SK-N-SH treated with all-trans-retinoic acid at 6 μM for 48 hours (cell line): ENCODE measurements at regions not wholly inside any gene's neighbourhood (a gene's known extent, or its start where the extent isn't known, plus 50 kb on each side); places are given as distances from the start of the nearest gene placed in this dataset.

Experiments
- ATAC-seq: fragments of 200-7000 bp; cut with Tn5 transposase; 3 replicates; pipeline ENCODE4 v1.9.1; 2020; ENCODE audit warnings: mild to moderate bottlenecking, moderate library complexity
- ARNTL ChIP-seq: fragments of 450-650 bp; formaldehyde crosslinking; IDR thresholded peaks from 2 replicates; pipeline ENCODE4 v1.5.0; 2020; ENCODE audit warnings: low read depth, mild to moderate bottlenecking, moderate library complexity, borderline replicate concordance
- BACH2 ChIP-seq: fragments of 250-450 bp; sonication (Bioruptor Pico); IDR thresholded peaks from 2 replicates; pipeline ENCODE4 v1.9.0; 2021; ENCODE audit warnings: mild to moderate bottlenecking, borderline replicate concordance
- CSDC2 ChIP-seq: fragments of 250-450 bp; sonication (Bioruptor Pico); IDR thresholded peaks from 2 replicates; pipeline ENCODE4 v1.5.0; 2020; ENCODE audit warnings: mild to moderate bottlenecking, moderate library complexity
- CSRNP3 ChIP-seq: fragments of 250-450 bp; sonication (Bioruptor Pico); IDR thresholded peaks from 2 replicates; pipeline ENCODE4 v1.5.1; 2021; ENCODE audit warnings: mild to moderate bottlenecking, moderate library complexity
- ESRRG ChIP-seq: fragments of 250-450 bp; sonication (Bioruptor Pico); IDR thresholded peaks from 2 replicates; pipeline ENCODE4 v1.6.1; 2021; ENCODE audit warnings: mild to moderate bottlenecking
- GLIS3 ChIP-seq: fragments of 250-450 bp; sonication (Bioruptor Pico); IDR thresholded peaks from 2 replicates; pipeline ENCODE4 v1.5.0; 2020; ENCODE audit warnings: mild to moderate bottlenecking, moderate library complexity
- ISL1 ChIP-seq: fragments of 250-450 bp; sonication (Bioruptor Pico); IDR thresholded peaks from 2 replicates; pipeline ENCODE4 v2.1.2; 2022; ENCODE audit warnings: mild to moderate bottlenecking, moderate library complexity
- OSR1 ChIP-seq: fragments of 250-450 bp; sonication (Bioruptor Pico); IDR thresholded peaks from 2 replicates; pipeline ENCODE4 v1.8.0; 2022; ENCODE audit warnings: moderate library complexity, mild to moderate bottlenecking, inconsistent platforms
- PATZ1 ChIP-seq: fragments of 250-450 bp; sonication (Bioruptor Pico); IDR thresholded peaks from 2 replicates; pipeline ENCODE4 v1.8.0; 2020; ENCODE audit warnings: mild to moderate bottlenecking, moderate library complexity, borderline replicate concordance
- POU6F1 ChIP-seq: fragments of 250-450 bp; sonication (Bioruptor Pico); IDR thresholded peaks from 2 replicates; pipeline ENCODE4 v1.8.0; 2021; ENCODE audit warnings: low read depth, mild to moderate bottlenecking, moderate library complexity, borderline replicate concordance
- PPARA ChIP-seq: fragments of 250-450 bp; sonication (Bioruptor Pico); IDR thresholded peaks from 2 replicates; pipeline ENCODE4 v1.5.0; 2020; ENCODE audit warnings: mild to moderate bottlenecking, borderline replicate concordance
- RARB ChIP-seq: fragments of 250-450 bp; sonication (Bioruptor Pico); IDR thresholded peaks from 2 replicates; pipeline ENCODE4 v1.8.0; 2021; ENCODE audit warnings: mild to moderate bottlenecking, moderate library complexity
- SNAI2 ChIP-seq: fragments of 250-450 bp; sonication (Bioruptor Pico); IDR thresholded peaks from 2 replicates; pipeline ENCODE4 v1.5.0; 2020; ENCODE audit warnings: mild to moderate bottlenecking, moderate library complexity
- TCF4 ChIP-seq: fragments of 250-450 bp; sonication (Bioruptor Pico); IDR thresholded peaks from 2 replicates; pipeline ENCODE4 v1.8.0; 2021; ENCODE audit warnings: mild to moderate bottlenecking, moderate library complexity, borderline replicate concordance
- TOX ChIP-seq: fragments of 250-450 bp; sonication (Bioruptor Pico); IDR thresholded peaks from 2 replicates; pipeline ENCODE4 v1.8.0; 2021; ENCODE audit warnings: mild to moderate bottlenecking, moderate library complexity, borderline replicate concordance
- TSHZ2 ChIP-seq: fragments of 250-450 bp; sonication (Bioruptor Pico); IDR thresholded peaks from 2 replicates; pipeline ENCODE4 v1.5.0; 2020; ENCODE audit warnings: mild to moderate bottlenecking, moderate library complexity
- ZC3H10 ChIP-seq: fragments of 250-450 bp; sonication (Bioruptor Pico); IDR thresholded peaks from 2 replicates; pipeline ENCODE4 v1.5.1; 2021; ENCODE audit warnings: mild to moderate bottlenecking, moderate library complexity
- ZFP30 ChIP-seq: fragments of 450-650 bp; formaldehyde crosslinking; IDR thresholded peaks from 2 replicates; pipeline ENCODE4 v1.5.0; 2022; ENCODE audit warnings: mild to moderate bottlenecking, moderate library complexity
- ZNF565 ChIP-seq: fragments of 450-650 bp; formaldehyde crosslinking; conservative IDR thresholded peaks from 2 replicates; pipeline ENCODE4 v1.5.0; 2020; ENCODE audit warnings: low read depth, mild to moderate bottlenecking, moderate library complexity
- ZNF70 ChIP-seq: fragments of 450-650 bp; formaldehyde crosslinking; IDR thresholded peaks from 2 replicates; pipeline ENCODE4 v1.5.0; 2020; ENCODE audit warnings: mild to moderate bottlenecking, moderate library complexity

- TF ChIP-seq TSHZ2 (CRISPR knock-in tag) (no peak), ARNTL (CRISPR knock-in tag) (no peak), TOX (no peak)
- TF ChIP-seq, all 23 proteins: peak for 0
These were observed 250.3 kb downstream of the SNX13 start (continued) for GRCh38 chr7:17690030-17690429.

GRCh38 chr7:17696422-17696821 lies 243.9 kb downstream of the SNX13 start:
- ATAC-seq = no peak
- TF ChIP-seq TSHZ2 (CRISPR knock-in tag) (no peak), ZNF565 (CRISPR knock-in tag) (no peak), SNAI2 (CRISPR knock-in tag) (no peak)

- TF ChIP-seq CSRNP3 (CRISPR knock-in tag) (no peak), CSDC2 (CRISPR knock-in tag) (no peak), OSR1 (CRISPR knock-in tag) (no peak), TCF4 (CRISPR knock-in tag) (no peak), PPARA (CRISPR knock-in tag) (no peak), ZNF70 (CRISPR knock-in tag) (no peak), ISL1 (CRISPR knock-in tag) (no peak), SNAI2 (CRISPR knock-in tag) (no peak), ZC3H10 (CRISPR knock-in tag) (no peak), GLIS3 (CRISPR knock-in tag) (no peak), TOX (no peak), ZFP30 (CRISPR knock-in tag) (no peak), ZNF565 (CRISPR knock-in tag) (no peak), PATZ1 (CRISPR knock-in tag) (no peak), RARB (no peak), BACH2 (CRISPR knock-in tag) (no peak), ESRRG (no peak), POU6F1 (CRISPR knock-in tag) (no peak)
- ATAC-seq = no peak
These were observed 243.0 kb downstream of the SNX13 start for GRCh38 chr7:17697128-17697881.
